Stimulated activated CD4-positive, alpha-beta T cell treated with anti-CD3 and anti-CD28 coated beads, TNF-alpha, amount 100 ng/mL, for 1 hour (primary cell): ENCODE measurements at regions not wholly inside any gene's neighbourhood (a gene's known extent, or its start where the extent isn't known, plus 50 kb on each side); places are given as distances from the start of the nearest gene placed in this dataset.
"Not testable (repeated sequence)": the region's sequence is repeated elsewhere in the genome, so short reads cannot be mapped to it uniquely, and the experiment has no call there.

Experiments used
- DNase-seq, 3 donors: peaks; one replicate each; pipeline ENCODE4 v3.0.0-alpha.2; 2020; ENCODE audit warnings: low read depth in 3 of 3, low spot score in 1 of 3

- no peak for DNase-seq
These were observed 474.9 kb downstream of the EIPR1 start for GRCh38 chr2:2902547-2903281.

- no peak for DNase-seq
These were observed 476.0 kb downstream of the EIPR1 start for GRCh38 chr2:2901384-2902345.

GRCh38 chr2:2899826-2900225 is 477.8 kb downstream of the EIPR1 start:
- no peak for DNase-seq

- no peak for DNase-seq
These were observed 478.9 kb downstream of the EIPR1 start for GRCh38 chr2:2898744-2899143.

- DNase-seq = no peak
These were observed 481.0 kb downstream of the EIPR1 start for GRCh38 chr2:2896643-2897042.

GRCh38 chr2:2896011-2896410 is 481.6 kb downstream of the EIPR1 start:
- no peak for DNase-seq

GRCh38 chr2:2894011-2894410 is 483.6 kb downstream of the EIPR1 start:
- not testable (repeated sequence) for DNase-seq

- DNase-seq = no peak
These were observed 484.7 kb downstream of the EIPR1 start for GRCh38 chr2:2892892-2893291.

GRCh38 chr2:2892378-2892777 is 485.2 kb downstream of the EIPR1 start:
- no peak for DNase-seq

GRCh38 chr2:2890901-2891300 is 486.7 kb downstream of the EIPR1 start:
- no peak for DNase-seq

GRCh38 chr2:2890246-2890645 is 487.4 kb downstream of the EIPR1 start:
- no peak for DNase-seq

- no peak for DNase-seq
These were observed 488.0 kb downstream of the EIPR1 start for GRCh38 chr2:2889646-2890045.

- no peak for DNase-seq
These were observed 488.5 kb downstream of the EIPR1 start for GRCh38 chr2:2889141-2889540.

- DNase-seq = no peak
These were observed 489.7 kb downstream of the EIPR1 start for GRCh38 chr2:2887772-2888387.

- DNase-seq = no peak
These were observed 490.7 kb downstream of the EIPR1 start for GRCh38 chr2:2886922-2887321.

- DNase-seq = no peak
These were observed 496.1 kb downstream of the EIPR1 start for GRCh38 chr2:2881499-2881898.

- no peak for DNase-seq
These were observed 496.7 kb downstream of the EIPR1 start for GRCh38 chr2:2880938-2881337.

GRCh38 chr2:2879781-2880180 is 497.8 kb downstream of the EIPR1 start:
- no peak for DNase-seq

GRCh38 chr2:2879071-2879470 is 498.5 kb downstream of the EIPR1 start:
- no peak for DNase-seq

GRCh38 chr2:2877427-2877826 is 500.2 kb downstream of the EIPR1 start:
- no peak for DNase-seq

- no peak for DNase-seq
These were observed 501.0 kb downstream of the EIPR1 start for GRCh38 chr2:2876331-2877221.
